ENCODE measurements at regions not wholly inside any gene's neighbourhood (a gene's known extent, or its start where the extent isn't known, plus 50 kb on each side); places are given as distances from the start of the nearest gene placed in this dataset.

DNA sequence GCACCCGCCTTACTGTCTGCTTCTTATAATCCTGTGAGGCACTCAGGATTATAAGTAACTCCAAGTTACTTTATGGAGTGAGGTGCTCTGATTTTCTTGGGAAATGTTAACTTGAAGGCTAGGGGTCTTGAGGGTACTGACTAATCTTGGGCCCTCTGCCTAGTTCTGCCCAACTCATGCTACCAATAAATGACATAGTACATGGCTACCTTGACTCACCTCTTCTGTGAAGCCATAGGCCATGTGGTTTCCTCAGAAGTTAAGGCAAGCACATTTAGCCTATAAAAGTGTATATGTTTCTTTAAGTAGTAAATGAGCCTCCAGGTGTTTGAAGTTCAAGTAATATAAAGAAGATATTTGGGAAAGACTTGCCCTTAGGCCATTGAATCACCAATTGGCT is 99.8 kb upstream of the CASK start:
- Histone ChIP-seq H3K9me3 (no peaks in the 10 kb centered on the region), H3K36me3 (no peaks in the 10 kb centered on the region), H3K27ac (no peak overlapping the region), H3K4me3 (no peak overlapping the region), H3K4me1 (no peaks in the 10 kb centered on the region), H3K27me3 (no peaks in the 10 kb centered on the region)
- in situ Hi-C loops (cut with MboI; ENCODE audit: low sequenced_read_pairs in 4 of 4) = loop anchor here in 1 of 4 donors (25.0 kb wide), 1 partner anchor 111 kb away; the partner anchor contains the start of gene CASK
- no peak for TF ChIP-seq POLR2A (IDR thresholded peaks at IDR 0.05)
- TF ChIP-seq, protein P1, sequence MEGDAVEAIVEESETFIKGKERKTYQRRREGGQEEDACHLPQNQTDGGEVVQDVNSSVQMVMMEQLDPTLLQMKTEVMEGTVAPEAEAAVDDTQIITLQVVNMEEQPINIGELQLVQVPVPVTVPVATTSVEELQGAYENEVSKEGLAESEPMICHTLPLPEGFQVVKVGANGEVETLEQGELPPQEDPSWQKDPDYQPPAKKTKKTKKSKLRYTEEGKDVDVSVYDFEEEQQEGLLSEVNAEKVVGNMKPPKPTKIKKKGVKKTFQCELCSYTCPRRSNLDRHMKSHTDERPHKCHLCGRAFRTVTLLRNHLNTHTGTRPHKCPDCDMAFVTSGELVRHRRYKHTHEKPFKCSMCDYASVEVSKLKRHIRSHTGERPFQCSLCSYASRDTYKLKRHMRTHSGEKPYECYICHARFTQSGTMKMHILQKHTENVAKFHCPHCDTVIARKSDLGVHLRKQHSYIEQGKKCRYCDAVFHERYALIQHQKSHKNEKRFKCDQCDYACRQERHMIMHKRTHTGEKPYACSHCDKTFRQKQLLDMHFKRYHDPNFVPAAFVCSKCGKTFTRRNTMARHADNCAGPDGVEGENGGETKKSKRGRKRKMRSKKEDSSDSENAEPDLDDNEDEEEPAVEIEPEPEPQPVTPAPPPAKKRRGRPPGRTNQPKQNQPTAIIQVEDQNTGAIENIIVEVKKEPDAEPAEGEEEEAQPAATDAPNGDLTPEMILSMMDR (IDR thresholded peaks at IDR 0.05 in 4 of 5, conservative IDR thresholded peaks at IDR 0.05 in 1 of 5) = no peak
- no peak for ATAC-seq
- DNase-seq = no peak
- intact Hi-C loops (cut with DNase I; ENCODE audit: low total_unique reads) = no loop called here

DNA sequence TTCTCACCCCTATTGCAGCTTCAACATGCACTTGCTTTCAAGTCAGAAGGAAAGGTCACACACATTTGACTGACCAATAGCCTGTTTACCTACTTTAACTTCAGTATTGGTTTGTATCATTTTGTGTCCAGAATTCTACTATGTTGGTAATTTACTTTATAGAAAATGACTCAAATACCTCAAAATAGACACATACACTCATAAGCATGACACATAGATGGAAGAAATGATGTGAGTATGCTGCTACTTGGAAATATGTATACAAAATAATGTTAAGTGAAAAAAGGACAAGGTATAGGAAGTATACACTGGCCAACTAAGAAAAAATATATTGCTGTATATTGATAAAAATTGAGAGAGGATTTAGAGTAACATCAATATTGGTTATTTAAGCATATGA is 98.8 kb upstream of the CASK start:
- intact Hi-C loops (cut with DNase I; ENCODE audit: low total_unique reads) (no loop called here), in situ Hi-C loops (cut with MboI; ENCODE audit: low sequenced_read_pairs in 4 of 4) (loop anchor here in 1 of 4 donors (25.0 kb wide), 1 partner anchor 110 kb away; the partner anchor contains the start of gene CASK)
- H3K36me3 ChIP-seq = no peaks in the 10 kb centered on the region
- TF ChIP-seq, protein P1 (IDR thresholded peaks at IDR 0.05 in 4 of 5, conservative IDR thresholded peaks at IDR 0.05 in 1 of 5) = no peak
- no peak for TF ChIP-seq POLR2A (IDR thresholded peaks at IDR 0.05)
- H3K27me3 ChIP-seq = no peaks in the 10 kb centered on the region
- no peak overlapping the region for H3K27ac ChIP-seq
- DNase-seq (no peak), ATAC-seq (no peak)
- H3K4me1 ChIP-seq = no peaks in the 10 kb centered on the region
- no peaks in the 10 kb centered on the region for H3K9me3 ChIP-seq
- no peak overlapping the region for H3K4me3 ChIP-seq

DNA sequence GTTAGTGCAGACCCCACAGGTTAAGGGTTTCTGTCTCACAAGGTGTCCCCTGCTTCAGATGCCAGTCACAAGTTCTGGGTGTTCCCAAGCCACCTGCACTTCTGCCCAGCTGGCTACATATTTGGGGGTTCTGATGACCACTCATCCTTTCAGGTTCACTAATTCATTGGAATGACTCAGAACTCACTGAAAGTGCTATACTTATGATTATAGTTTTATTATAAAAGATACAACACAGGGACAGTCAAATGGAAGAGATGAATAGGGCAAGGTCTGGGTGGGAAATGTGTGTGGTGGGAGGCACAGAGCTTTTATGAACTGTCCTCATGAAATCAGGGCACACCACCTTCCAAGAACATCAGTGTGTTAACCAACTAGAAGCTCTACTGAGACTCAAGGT is 97.7 kb upstream of the CASK start:
- H3K36me3 ChIP-seq = no peaks in the 10 kb centered on the region

DNA sequence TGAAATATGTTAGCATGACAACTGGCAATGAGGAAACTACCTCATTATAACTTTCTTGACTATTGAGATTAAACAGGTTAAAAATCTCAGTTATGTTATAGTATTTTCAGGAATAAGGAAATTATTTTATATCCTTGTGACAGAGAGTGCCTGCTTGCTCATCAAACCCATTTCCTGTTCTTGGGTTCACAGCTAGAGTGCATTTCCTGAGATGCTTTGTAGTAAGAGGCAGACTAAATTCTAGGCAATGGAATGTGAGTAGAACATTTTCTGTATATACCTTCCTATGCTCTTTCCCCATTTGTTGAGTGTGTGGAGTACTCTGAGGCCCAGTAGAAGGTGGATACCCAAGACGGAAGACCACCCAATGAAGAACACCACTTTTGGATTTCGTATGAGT is 96.9 kb upstream of the CASK start:
- Histone ChIP-seq H3K27me3 (no peaks in the 10 kb centered on the region), H3K36me3 (no peaks in the 10 kb centered on the region), H3K9me3 (no peaks in the 10 kb centered on the region), H3K27ac (no peak overlapping the region), H3K4me3 (no peak overlapping the region), H3K4me1 (no peaks in the 10 kb centered on the region)
- TF ChIP-seq, protein P1 (IDR thresholded peaks at IDR 0.05 in 4 of 5, conservative IDR thresholded peaks at IDR 0.05 in 1 of 5) = no peak
- TF ChIP-seq POLR2A (IDR thresholded peaks at IDR 0.05) = no peak
- intact Hi-C loops (cut with DNase I; ENCODE audit: low total_unique reads) = no loop called here
- no peak for DNase-seq
- ATAC-seq = no peak
- in situ Hi-C loops (cut with MboI; ENCODE audit: low sequenced_read_pairs in 4 of 4) = loop anchor here in 1 of 4 donors (25.0 kb wide), 1 partner anchor 108 kb away; the partner anchor contains the start of gene CASK

More for the DNA sequence above, 97.7 kb upstream of the CASK start:
- intact Hi-C loops (cut with DNase I; ENCODE audit: low total_unique reads) (no loop called here), in situ Hi-C loops (cut with MboI; ENCODE audit: low sequenced_read_pairs in 4 of 4) (loop anchor here in 1 of 4 donors (25.0 kb wide), 1 partner anchor 109 kb away; the partner anchor contains the start of gene CASK)
- no peaks in the 10 kb centered on the region for H3K27me3 ChIP-seq
- DNase-seq (no peak), ATAC-seq (no peak)
- TF ChIP-seq, protein P1 (IDR thresholded peaks at IDR 0.05 in 4 of 5, conservative IDR thresholded peaks at IDR 0.05 in 1 of 5) = no peak
- no peak for TF ChIP-seq POLR2A (IDR thresholded peaks at IDR 0.05)
- no peak overlapping the region for H3K4me3 ChIP-seq
- no peaks in the 10 kb centered on the region for H3K9me3 ChIP-seq
- H3K4me1 ChIP-seq = no peaks in the 10 kb centered on the region
- H3K27ac ChIP-seq = no peak overlapping the region

DNA sequence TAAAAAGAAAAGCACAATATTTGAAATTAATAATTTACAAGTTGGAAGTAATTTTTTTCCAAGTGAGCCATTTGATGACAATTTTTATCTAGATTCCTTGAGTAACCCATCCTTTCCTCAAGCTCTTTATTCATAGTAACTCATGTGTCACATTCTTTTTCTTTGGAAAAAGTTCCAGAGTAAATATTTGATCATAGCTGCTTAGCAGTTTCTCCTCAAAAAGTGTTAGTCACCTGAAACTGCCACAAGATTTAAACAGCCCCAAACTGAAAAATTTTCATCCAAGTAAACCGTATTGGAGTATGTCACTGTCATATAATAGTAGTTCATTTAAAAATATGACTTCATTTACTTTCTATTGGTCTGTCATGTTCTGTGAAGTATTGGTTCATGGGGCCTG is 94.6 kb upstream of the CASK start:
- no peaks in the 10 kb centered on the region for H3K27me3 ChIP-seq
- no peak overlapping the region for H3K4me3 ChIP-seq
- no peak overlapping the region for H3K27ac ChIP-seq
- ATAC-seq = no peak
- no peaks in the 10 kb centered on the region for H3K4me1 ChIP-seq
- intact Hi-C loops (cut with DNase I; ENCODE audit: low total_unique reads) = no loop called here
- in situ Hi-C loops (cut with MboI; ENCODE audit: low sequenced_read_pairs in 4 of 4) = loop anchor here in 1 of 4 donors (25.0 kb wide), 1 partner anchor 106 kb away; the partner anchor contains the start of gene CASK
- no peaks in the 10 kb centered on the region for H3K9me3 ChIP-seq
- no peaks in the 10 kb centered on the region for H3K36me3 ChIP-seq
- TF ChIP-seq POLR2A (IDR thresholded peaks at IDR 0.05) = no peak
- TF ChIP-seq, protein P1 (IDR thresholded peaks at IDR 0.05 in 4 of 5, conservative IDR thresholded peaks at IDR 0.05 in 1 of 5) = no peak
- no peak for DNase-seq
